Prostate gland (tissue), 2 donors: ENCODE measurements at regions not wholly inside any gene's neighbourhood (a gene's known extent, or its start where the extent isn't known, plus 50 kb on each side); places are given as distances from the start of the nearest gene placed in this dataset.

Source experiments
- CTCF ChIP-seq, 4 experiments: fragments of 200-600 bp in 2 of 4; fragments of 450-650 bp in 2 of 4; sonication (generic) in 2 of 4; IDR thresholded peaks; 1 replicate in 3 of 4; 2 replicates in 1 of 4; pipeline ENCODE4 v1.5.1; 2016 to 2019; ENCODE audit warnings: antibody characterized with exemption in 4 of 4, mild to moderate bottlenecking in 2 of 4, moderate library complexity in 2 of 4
- POLR2A ChIP-seq: fragments of 450-650 bp; IDR thresholded peaks from one replicate; pipeline ENCODE4 v1.6.1; 2016; ENCODE audit warnings: antibody characterized with exemption, mild to moderate bottlenecking
- POLR2AphosphoS5 ChIP-seq: sonication (generic); formaldehyde crosslinking; IDR thresholded peaks from one replicate; pipeline ENCODE4 v1.6.1; 2017; ENCODE audit warnings: antibody characterized with exemption

GRCh38 chr15:85935182-85935581, 140.5 kb upstream of the KLHL25 start:
- no peak for TF ChIP-seq CTCF (IDR thresholded peaks at IDR 0.05)
- TF ChIP-seq POLR2AphosphoS5 = no peak
- no peak for TF ChIP-seq POLR2A
